Neural crest cell (in vitro differentiated cells): ENCODE measurements at regions not wholly inside any gene's neighbourhood (a gene's known extent, or its start where the extent isn't known, plus 50 kb on each side); places are given as distances from the start of the nearest gene placed in this dataset.

Source experiments
- DNase-seq: peaks from one replicate; pipeline ENCODE4 v3.0.0; 2021; ENCODE audit warnings: low read depth, mixed read lengths, low spot score
- H3K27ac Mint-ChIP-seq: one replicate; pipeline ENCODE4 v1.8.0; 2021; ENCODE audit warnings: mild to moderate bottlenecking, mixed read lengths; ENCODE audit not compliant: unreplicated experiment
- H3K27me3 Mint-ChIP-seq: 2 replicates; pipeline ENCODE4 v1.8.0; 2021; ENCODE audit warnings: low read depth, mild to moderate bottlenecking, mixed read lengths
- H3K36me3 Mint-ChIP-seq: 2 replicates; pipeline ENCODE4 v1.8.0; 2021; ENCODE audit warnings: low read depth, mild to moderate bottlenecking, mixed read lengths
- H3K4me1 Mint-ChIP-seq: 2 replicates; pipeline ENCODE4 v1.8.0; 2021; ENCODE audit warnings: mixed read lengths
- H3K4me3 Mint-ChIP-seq: one replicate; pipeline ENCODE4 v1.8.0; 2021; ENCODE audit warnings: mild to moderate bottlenecking, mixed read lengths
- H3K9me3 Mint-ChIP-seq: 2 replicates; pipeline ENCODE4 v1.8.0; 2021; ENCODE audit warnings: mixed read lengths
- TF ChIP-seq, protein P1 (sequence below): fragments of 200-600 bp; sonication (generic); conservative IDR thresholded peaks from 2 replicates; pipeline ENCODE4 v1.5.0; 2021; ENCODE audit warnings: antibody characterized with exemption, mild to moderate bottlenecking

DNA sequence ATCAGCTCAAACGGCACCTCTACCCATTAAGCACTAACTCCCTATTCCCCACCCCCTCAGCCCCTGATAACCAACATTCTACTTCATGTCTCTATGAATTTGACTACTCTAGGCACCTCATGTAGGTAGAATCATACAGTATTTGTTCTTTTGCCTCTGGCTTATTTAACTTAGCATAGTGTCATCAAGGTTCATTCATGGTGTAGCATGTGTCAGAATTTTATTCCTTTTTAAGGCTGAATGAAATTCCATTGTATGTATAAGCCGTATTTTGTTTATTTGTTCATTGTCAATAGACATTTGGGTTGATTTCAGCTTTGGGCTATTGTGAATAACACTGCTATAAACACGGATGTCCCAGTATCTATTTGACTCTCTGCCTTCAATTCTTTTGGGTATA lies 794.9 kb upstream of the SOX9 start:
- Mint-ChIP-seq H3K4me1 (no peaks in the 10 kb centered on the region), H3K36me3 (no peaks in the 10 kb centered on the region), H3K9me3 (peaks cover 5% of the 10 kb centered on the region), H3K4me3 (no peak overlapping the region), H3K27me3 (no peaks in the 10 kb centered on the region), H3K27ac (no peak overlapping the region)
- TF ChIP-seq, protein P1, sequence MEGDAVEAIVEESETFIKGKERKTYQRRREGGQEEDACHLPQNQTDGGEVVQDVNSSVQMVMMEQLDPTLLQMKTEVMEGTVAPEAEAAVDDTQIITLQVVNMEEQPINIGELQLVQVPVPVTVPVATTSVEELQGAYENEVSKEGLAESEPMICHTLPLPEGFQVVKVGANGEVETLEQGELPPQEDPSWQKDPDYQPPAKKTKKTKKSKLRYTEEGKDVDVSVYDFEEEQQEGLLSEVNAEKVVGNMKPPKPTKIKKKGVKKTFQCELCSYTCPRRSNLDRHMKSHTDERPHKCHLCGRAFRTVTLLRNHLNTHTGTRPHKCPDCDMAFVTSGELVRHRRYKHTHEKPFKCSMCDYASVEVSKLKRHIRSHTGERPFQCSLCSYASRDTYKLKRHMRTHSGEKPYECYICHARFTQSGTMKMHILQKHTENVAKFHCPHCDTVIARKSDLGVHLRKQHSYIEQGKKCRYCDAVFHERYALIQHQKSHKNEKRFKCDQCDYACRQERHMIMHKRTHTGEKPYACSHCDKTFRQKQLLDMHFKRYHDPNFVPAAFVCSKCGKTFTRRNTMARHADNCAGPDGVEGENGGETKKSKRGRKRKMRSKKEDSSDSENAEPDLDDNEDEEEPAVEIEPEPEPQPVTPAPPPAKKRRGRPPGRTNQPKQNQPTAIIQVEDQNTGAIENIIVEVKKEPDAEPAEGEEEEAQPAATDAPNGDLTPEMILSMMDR: no peak
- DNase-seq: no peak

DNA sequence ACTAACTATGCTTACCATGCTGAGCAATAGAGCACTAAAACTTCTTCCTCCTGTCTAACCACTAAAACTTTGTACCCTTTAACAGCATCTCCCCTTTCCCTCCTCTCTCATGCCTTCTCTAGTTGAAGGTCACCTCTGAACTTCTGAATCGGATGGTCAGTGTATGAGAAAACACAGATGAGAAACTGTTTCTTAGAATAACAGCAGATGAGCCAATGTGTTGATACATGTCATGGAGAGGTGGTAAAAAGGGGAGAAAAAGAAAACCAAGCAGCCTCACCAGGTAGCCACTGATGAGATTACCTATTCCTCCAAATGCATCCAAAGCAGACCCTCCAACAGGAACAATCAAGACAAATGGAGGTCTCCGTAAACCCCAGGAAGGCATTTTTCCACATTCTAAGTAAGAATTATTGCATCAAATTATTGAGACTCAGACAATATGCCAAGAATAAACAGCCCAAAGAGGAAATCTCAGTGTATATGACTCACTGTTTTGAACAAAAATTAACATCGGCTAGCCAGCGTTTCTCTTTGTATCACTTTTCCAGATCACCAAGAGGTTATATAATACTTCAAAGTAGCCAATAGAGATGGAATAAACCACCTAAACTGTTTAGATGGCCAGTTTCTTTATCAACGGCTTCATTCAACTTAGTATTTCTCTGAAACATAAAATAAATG lies 793.3 kb upstream of the SOX9 start:
- no peak for DNase-seq
- H3K27ac Mint-ChIP-seq: no peak overlapping the region
- TF ChIP-seq, protein P1: no peak
- peaks cover 5% of the 10 kb centered on the region for H3K9me3 Mint-ChIP-seq
- H3K27me3 Mint-ChIP-seq: no peaks in the 10 kb centered on the region
- H3K4me1 Mint-ChIP-seq: peaks cover 7% of the 10 kb centered on the region
- H3K4me3 Mint-ChIP-seq: no peak overlapping the region
- no peaks in the 10 kb centered on the region for H3K36me3 Mint-ChIP-seq

DNA sequence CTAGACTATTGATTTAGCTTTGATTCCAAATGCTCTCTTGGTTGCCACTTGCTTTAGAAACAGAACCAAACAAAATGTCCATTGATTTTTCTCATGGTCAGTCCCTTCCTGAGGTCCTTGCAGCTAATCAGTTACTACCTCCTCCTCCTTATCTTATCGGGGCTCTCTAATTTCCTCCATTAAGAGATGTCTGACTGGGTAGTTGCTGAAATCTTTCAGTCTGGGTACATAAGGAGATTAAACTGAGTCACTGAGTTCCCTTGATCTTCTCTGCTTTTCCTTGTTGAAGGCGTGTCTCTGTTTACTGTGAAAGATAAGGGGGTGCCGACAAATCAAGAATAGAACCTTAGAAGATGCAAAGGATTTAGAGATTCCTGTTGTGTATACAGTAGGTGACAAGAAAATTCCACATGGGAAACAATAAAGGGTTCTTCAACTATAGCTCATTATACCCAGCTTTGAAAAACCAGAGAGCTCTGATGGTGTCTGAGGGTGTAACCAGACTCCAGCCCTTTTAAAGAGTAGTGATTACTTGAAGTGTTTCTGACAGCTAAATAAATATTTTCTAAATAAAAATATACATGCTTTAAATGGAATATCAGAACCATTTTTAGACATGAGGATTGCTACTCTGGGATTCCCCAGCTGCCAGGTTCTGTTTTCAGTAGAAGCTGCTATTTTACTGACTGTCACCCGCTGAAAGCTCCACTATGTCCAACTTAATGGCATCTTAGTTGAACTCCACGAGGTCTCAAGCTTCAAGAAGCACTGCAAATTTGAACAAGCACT lies 791.3 kb upstream of the SOX9 start:
- Mint-ChIP-seq H3K4me3 (no peak overlapping the region), H3K9me3 (peaks cover 5% of the 10 kb centered on the region), H3K27ac (no peak overlapping the region), H3K27me3 (no peaks in the 10 kb centered on the region), H3K4me1 (peaks cover 12% of the 10 kb centered on the region), H3K36me3 (no peaks in the 10 kb centered on the region)
- no peak for DNase-seq
- TF ChIP-seq, protein P1: no peak

DNA sequence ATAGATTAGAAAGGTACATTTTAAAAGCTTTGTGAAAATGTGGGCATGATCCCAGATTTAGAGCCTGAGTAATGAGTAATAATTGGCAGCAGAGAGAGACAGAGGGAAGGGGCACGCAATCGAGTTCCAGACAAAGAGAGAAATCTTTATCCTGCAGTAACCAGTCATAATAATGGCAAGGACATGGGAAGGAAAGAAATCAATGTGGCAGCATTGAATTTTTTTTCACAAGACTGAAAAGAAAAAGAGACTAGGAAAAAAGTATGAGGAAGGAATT lies 790.8 kb upstream of the SOX9 start:
- no peaks in the 10 kb centered on the region for H3K36me3 Mint-ChIP-seq
- peaks cover 5% of the 10 kb centered on the region for H3K9me3 Mint-ChIP-seq
- TF ChIP-seq, protein P1: no peak
- no peak overlapping the region for H3K27ac Mint-ChIP-seq
- H3K4me1 Mint-ChIP-seq: peaks cover 12% of the 10 kb centered on the region
- H3K4me3 Mint-ChIP-seq: no peak overlapping the region
- no peak for DNase-seq
- no peaks in the 10 kb centered on the region for H3K27me3 Mint-ChIP-seq

DNA sequence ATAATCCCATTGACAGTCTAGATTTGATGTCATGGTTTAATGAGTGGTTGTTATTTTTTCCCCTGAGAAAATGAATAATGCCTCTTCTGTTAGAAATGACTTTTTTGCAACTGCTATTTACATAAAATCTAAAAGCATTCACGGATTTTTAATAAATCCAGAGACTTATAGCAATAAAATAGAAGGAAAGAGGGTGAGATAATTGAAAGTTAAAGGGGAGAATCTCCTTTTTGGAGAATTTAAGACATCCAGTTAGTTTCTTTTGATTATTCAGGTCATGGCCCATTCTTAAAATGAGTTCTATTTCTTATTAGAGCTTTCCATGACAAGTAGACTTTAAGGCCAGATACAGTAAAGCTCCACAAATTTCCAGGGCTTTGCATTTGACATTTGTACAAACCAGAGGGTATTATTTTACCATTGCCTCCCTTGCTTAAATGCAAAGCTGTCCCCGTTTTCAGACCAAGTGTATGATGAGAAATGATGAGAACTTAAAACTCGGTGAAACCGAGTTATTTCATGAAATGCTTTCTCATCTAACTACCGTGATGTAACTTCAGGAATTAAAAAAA lies 789.0 kb upstream of the SOX9 start:
- DNase-seq: no peak
- Mint-ChIP-seq H3K4me1 (peaks cover 12% of the 10 kb centered on the region), H3K27me3 (no peaks in the 10 kb centered on the region), H3K9me3 (no peaks in the 10 kb centered on the region), H3K4me3 (no peak overlapping the region), H3K27ac (no peak overlapping the region), H3K36me3 (no peaks in the 10 kb centered on the region)
- TF ChIP-seq, protein P1: no peak
